Neural progenitor cell (in vitro differentiated cells): ENCODE measurements at regions not wholly inside any gene's neighbourhood (a gene's known extent, or its start where the extent isn't known, plus 50 kb on each side); places are given as distances from the start of the nearest gene placed in this dataset.

Source experiments
- DNase-seq: peaks from one replicate; pipeline ENCODE4 v3.0.0-alpha.2; 2016; ENCODE audit warnings: low spot score
- H2AFZ ChIP-seq: fragments of 200-600 bp; sonication (generic); replicated peaks from 2 replicates; pipeline ENCODE4 v1.6.1; 2016; ENCODE audit warnings: antibody characterized with exemption
- H3F3A ChIP-seq: fragments of 200-600 bp; sonication (generic); 2 replicates; pipeline ENCODE4 v1.6.1; 2016; ENCODE audit warnings: antibody characterized with exemption, low read depth
- H3K27ac ChIP-seq: fragments of 200-600 bp; sonication (generic); 2 replicates; pipeline ENCODE4 v1.5.1; 2016; ENCODE audit warnings: mild to moderate bottlenecking
- H3K27me3 ChIP-seq: fragments of 200-600 bp; sonication (generic); 2 replicates; pipeline ENCODE4 v1.6.1; 2016; ENCODE audit warnings: mild to moderate bottlenecking, moderate library complexity
- H3K36me3 ChIP-seq: fragments of 200-600 bp; sonication (generic); 2 replicates; pipeline ENCODE4 v1.5.1; 2016
- H3K4me1 ChIP-seq: fragments of 200-600 bp; sonication (generic); 2 replicates; pipeline ENCODE4 v1.6.1; 2016; ENCODE audit warnings: mixed run types
- H3K4me2 ChIP-seq: fragments of 200-600 bp; sonication (generic); 2 replicates; pipeline ENCODE4 v1.6.1; 2016
- H3K4me3 ChIP-seq: fragments of 200-600 bp; sonication (generic); 2 replicates; pipeline ENCODE4 v1.5.1; 2016
- H3K79me2 ChIP-seq: fragments of 200-600 bp; sonication (generic); 2 replicates; pipeline ENCODE4 v1.6.1; 2016; ENCODE audit warnings: low read depth
- H3K9ac ChIP-seq: fragments of 200-600 bp; sonication (generic); 2 replicates; pipeline ENCODE4 v1.6.1; 2016
- H3K9me3 ChIP-seq: fragments of 200-600 bp; sonication (generic); 2 replicates; pipeline ENCODE4 v1.5.1; 2016; ENCODE audit warnings: low read depth
- H4K20me1 ChIP-seq: fragments of 200-600 bp; sonication (generic); 2 replicates; pipeline ENCODE4 v1.6.1; 2016; ENCODE audit warnings: low read depth
- H3K27ac Mint-ChIP-seq: 3 replicates; pipeline ENCODE4 v1.8.0; 2021; ENCODE audit warnings: mixed read lengths
- H3K27me3 Mint-ChIP-seq: 2 replicates; pipeline ENCODE4 v1.8.0; 2022; ENCODE audit warnings: low read depth, mild to moderate bottlenecking, inconsistent platforms, moderate library complexity, mixed read lengths; ENCODE audit not compliant: insufficient read depth
- H3K36me3 Mint-ChIP-seq: 3 replicates; pipeline ENCODE4 v1.8.0; 2021; ENCODE audit warnings: mixed read lengths
- H3K4me1 Mint-ChIP-seq: 3 replicates; pipeline ENCODE4 v1.8.0; 2021; ENCODE audit warnings: mixed read lengths
- H3K4me3 Mint-ChIP-seq: 3 replicates; pipeline ENCODE4 v1.8.0; 2021; ENCODE audit warnings: mild to moderate bottlenecking, moderate library complexity, mixed read lengths
- H3K9me3 Mint-ChIP-seq: 3 replicates; pipeline ENCODE4 v1.8.0; 2020; ENCODE audit warnings: mixed read lengths
- EZH2 ChIP-seq: fragments of 200-600 bp; sonication (generic); IDR thresholded peaks from 2 replicates; pipeline ENCODE4 v1.6.1; 2017; ENCODE audit warnings: antibody characterized with exemption, mild to moderate bottlenecking, moderate library complexity
- EZH2phosphoT487 ChIP-seq: fragments of 200-600 bp; sonication (generic); IDR thresholded peaks from 2 replicates; pipeline ENCODE4 v1.6.1; 2017; ENCODE audit warnings: antibody characterized with exemption
- TF ChIP-seq, protein P1 (sequence below): fragments of 200-600 bp; sonication (generic); IDR thresholded peaks from 2 replicates; pipeline ENCODE4 v1.5.1; 2017; ENCODE audit warnings: antibody characterized with exemption, mild to moderate bottlenecking

DNA sequence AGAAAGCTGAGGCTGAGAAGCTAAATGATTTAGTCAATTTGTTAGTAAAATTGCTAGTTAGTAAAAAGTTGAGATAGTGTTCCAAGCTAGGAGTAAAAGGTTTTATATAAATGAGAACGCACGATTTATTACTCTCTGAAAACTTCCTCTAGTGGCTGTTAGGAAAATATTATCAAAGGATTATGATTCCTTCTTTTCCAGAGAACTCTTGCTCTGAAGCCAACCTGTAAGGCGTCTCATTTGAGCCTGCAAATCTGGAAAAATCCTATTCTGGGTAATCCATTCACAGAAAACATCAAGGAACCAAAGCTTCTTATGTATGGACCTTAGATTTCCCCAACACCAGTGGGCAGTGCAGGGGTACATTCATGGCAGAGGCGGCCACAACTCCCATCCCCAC lies 252.7 kb downstream of the SOD2 start:
- Histone ChIP-seq H3K9ac (no peak overlapping the region), H3K4me2 (no peak overlapping the region), H3K27ac (no peak overlapping the region), H3K4me3 (no peak overlapping the region), H3K36me3 (no peaks in the 10 kb centered on the region), H3F3A (no peaks in the 10 kb centered on the region), H2AFZ (no peak overlapping the region), H3K4me1 (no peaks in the 10 kb centered on the region), H3K9me3 (no peaks in the 10 kb centered on the region), H3K27me3 (no peaks in the 10 kb centered on the region), H4K20me1 (no peaks in the 10 kb centered on the region), H3K79me2 (no peaks in the 10 kb centered on the region)
- Mint-ChIP-seq H3K4me3 (no peak overlapping the region), H3K4me1 (peaks cover 3% of the 10 kb centered on the region), H3K27me3 (peaks cover 10% of the 10 kb centered on the region), H3K27ac (no peak overlapping the region), H3K9me3 (no peaks in the 10 kb centered on the region), H3K36me3 (no peaks in the 10 kb centered on the region)
- no peak for TF ChIP-seq EZH2phosphoT487
- no peak for TF ChIP-seq EZH2
- TF ChIP-seq, protein P1, sequence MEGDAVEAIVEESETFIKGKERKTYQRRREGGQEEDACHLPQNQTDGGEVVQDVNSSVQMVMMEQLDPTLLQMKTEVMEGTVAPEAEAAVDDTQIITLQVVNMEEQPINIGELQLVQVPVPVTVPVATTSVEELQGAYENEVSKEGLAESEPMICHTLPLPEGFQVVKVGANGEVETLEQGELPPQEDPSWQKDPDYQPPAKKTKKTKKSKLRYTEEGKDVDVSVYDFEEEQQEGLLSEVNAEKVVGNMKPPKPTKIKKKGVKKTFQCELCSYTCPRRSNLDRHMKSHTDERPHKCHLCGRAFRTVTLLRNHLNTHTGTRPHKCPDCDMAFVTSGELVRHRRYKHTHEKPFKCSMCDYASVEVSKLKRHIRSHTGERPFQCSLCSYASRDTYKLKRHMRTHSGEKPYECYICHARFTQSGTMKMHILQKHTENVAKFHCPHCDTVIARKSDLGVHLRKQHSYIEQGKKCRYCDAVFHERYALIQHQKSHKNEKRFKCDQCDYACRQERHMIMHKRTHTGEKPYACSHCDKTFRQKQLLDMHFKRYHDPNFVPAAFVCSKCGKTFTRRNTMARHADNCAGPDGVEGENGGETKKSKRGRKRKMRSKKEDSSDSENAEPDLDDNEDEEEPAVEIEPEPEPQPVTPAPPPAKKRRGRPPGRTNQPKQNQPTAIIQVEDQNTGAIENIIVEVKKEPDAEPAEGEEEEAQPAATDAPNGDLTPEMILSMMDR, result no peak
- no peak for DNase-seq

- H3K9me3 Mint-ChIP-seq, result no peaks in the 10 kb centered on the region
- no peaks in the 10 kb centered on the region for H3K4me1 ChIP-seq
- no peaks in the 10 kb centered on the region for H3K36me3 ChIP-seq
- no peak overlapping the region for H2AFZ ChIP-seq
- peaks cover 3% of the 10 kb centered on the region for H3K4me1 Mint-ChIP-seq
- H3K79me2 ChIP-seq, result no peaks in the 10 kb centered on the region
- H3K27ac ChIP-seq, result no peak overlapping the region
- peaks cover 7% of the 10 kb centered on the region for H3K27me3 Mint-ChIP-seq
- no peak overlapping the region for H3K4me2 ChIP-seq
- no peaks in the 10 kb centered on the region for H3K9me3 ChIP-seq
- H3K9ac ChIP-seq, result no peak overlapping the region
- DNase-seq, result no peak
- no peak overlapping the region for H3K27ac Mint-ChIP-seq
- no peak overlapping the region for H3K4me3 ChIP-seq
- no peaks in the 10 kb centered on the region for H3F3A ChIP-seq
- H3K27me3 ChIP-seq, result no peaks in the 10 kb centered on the region
- no peaks in the 10 kb centered on the region for H3K36me3 Mint-ChIP-seq
- H3K4me3 Mint-ChIP-seq, result no peak overlapping the region
- no peaks in the 10 kb centered on the region for H4K20me1 ChIP-seq
- no peak for TF ChIP-seq EZH2phosphoT487
- TF ChIP-seq, protein P1, result no peak
- TF ChIP-seq EZH2, result no peak
These were observed 253.4 kb downstream of the SOD2 start for GRCh38 chr6:159439651-159440050.

GRCh38 chr6:159438106-159438505 lies 254.9 kb downstream of the SOD2 start:
- no peak for TF ChIP-seq EZH2phosphoT487
- TF ChIP-seq, protein P1, result no peak
- TF ChIP-seq EZH2, result no peak
- Histone ChIP-seq H3K9me3 (peaks cover 4% of the 10 kb centered on the region), H3K36me3 (no peaks in the 10 kb centered on the region), H4K20me1 (no peaks in the 10 kb centered on the region), H3K9ac (no peak overlapping the region), H3K4me3 (no peak overlapping the region), H3K79me2 (no peaks in the 10 kb centered on the region), H2AFZ (no peak overlapping the region), H3K4me2 (no peak overlapping the region), H3F3A (no peaks in the 10 kb centered on the region), H3K27me3 (no peaks in the 10 kb centered on the region), H3K27ac (no peak overlapping the region), H3K4me1 (no peaks in the 10 kb centered on the region)
- Mint-ChIP-seq H3K9me3 (peaks cover 9% of the 10 kb centered on the region), H3K27me3 (peaks cover 10% of the 10 kb centered on the region), H3K4me3 (no peak overlapping the region), H3K36me3 (no peaks in the 10 kb centered on the region), H3K4me1 (peaks cover 3% of the 10 kb centered on the region), H3K27ac (no peak overlapping the region)
- no peak for DNase-seq

DNA sequence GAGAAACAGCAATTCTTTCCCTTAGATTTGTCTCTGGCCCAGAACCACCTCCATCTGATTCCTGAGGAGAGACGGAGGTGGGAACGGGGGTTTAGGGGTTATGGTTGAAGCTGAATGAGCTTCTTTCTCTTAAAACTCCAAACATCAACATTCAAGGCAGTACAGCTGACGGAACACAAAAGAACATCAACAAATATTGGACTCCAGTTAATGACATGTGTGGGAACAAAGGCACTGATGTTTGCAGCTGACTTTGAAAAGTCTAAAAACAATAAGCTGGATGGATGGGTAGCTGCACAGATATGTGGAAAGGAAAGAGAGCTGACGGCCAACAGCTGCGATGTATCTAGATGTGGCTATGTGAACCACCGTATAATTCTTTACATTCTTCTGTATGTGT lies 256.5 kb downstream of the SOD2 start:
- Mint-ChIP-seq H3K36me3 (no peaks in the 10 kb centered on the region), H3K9me3 (peaks cover 13% of the 10 kb centered on the region), H3K27me3 (peaks cover 7% of the 10 kb centered on the region), H3K4me1 (peaks cover 3% of the 10 kb centered on the region), H3K27ac (no peak overlapping the region), H3K4me3 (no peak overlapping the region)
- TF ChIP-seq EZH2phosphoT487 (no peak), EZH2 (no peak)
- TF ChIP-seq, protein P1, result no peak
- Histone ChIP-seq H4K20me1 (no peaks in the 10 kb centered on the region), H3K27me3 (no peaks in the 10 kb centered on the region), H3K79me2 (no peaks in the 10 kb centered on the region), H3K4me2 (no peak overlapping the region), H3K27ac (no peak overlapping the region), H3K4me3 (no peak overlapping the region), H3K36me3 (no peaks in the 10 kb centered on the region), H3K9me3 (peaks cover 8% of the 10 kb centered on the region), H2AFZ (no peak overlapping the region), H3F3A (no peaks in the 10 kb centered on the region), H3K4me1 (no peaks in the 10 kb centered on the region), H3K9ac (no peak overlapping the region)
- DNase-seq, result no peak
